HG03520 (cell line): ENCODE measurements at regions not wholly inside any gene's neighbourhood (a gene's known extent, or its start where the extent isn't known, plus 50 kb on each side); places are given as distances from the start of the nearest gene placed in this dataset.

ENCODE experiments used
- ATAC-seq: cut with Tn5 transposase; IDR thresholded peaks from one replicate; pipeline ENCODE4 v1.9.1; 2021; ENCODE audit warnings: mild to moderate bottlenecking, moderate library complexity; ENCODE audit not compliant: unreplicated experiment

GRCh38 chr14:97331526-97331925 lies 534.3 kb downstream of the VRK1 start:
- ATAC-seq, result no peak

- no peak for ATAC-seq
Observed at GRCh38 chr14:97336179-97336578, 539.0 kb downstream of the VRK1 start.

GRCh38 chr14:97336816-97337215 lies 539.6 kb downstream of the VRK1 start:
- ATAC-seq, result no peak

- no peak for ATAC-seq
Observed at GRCh38 chr14:97337267-97337666, 540.1 kb downstream of the VRK1 start.

- no peak for ATAC-seq
Observed at GRCh38 chr14:97337670-97338069, 540.5 kb downstream of the VRK1 start.

- no peak for ATAC-seq
Observed at GRCh38 chr14:97344666-97345065, 547.5 kb downstream of the VRK1 start.

- no peak for ATAC-seq
Observed at GRCh38 chr14:97346675-97347074, 549.5 kb downstream of the VRK1 start.

GRCh38 chr14:97349463-97349862 lies 552.3 kb downstream of the VRK1 start:
- ATAC-seq, result no peak

GRCh38 chr14:97349946-97350345 lies 552.8 kb downstream of the VRK1 start:
- no peak for ATAC-seq

- ATAC-seq, result no peak
Observed at GRCh38 chr14:97350415-97350814, 553.2 kb downstream of the VRK1 start.

- ATAC-seq, result no peak
Observed at GRCh38 chr14:97350894-97351731, 553.9 kb downstream of the VRK1 start.

GRCh38 chr14:97353102-97353501 lies 555.9 kb downstream of the VRK1 start:
- ATAC-seq, result no peak

- ATAC-seq, result no peak
Observed at GRCh38 chr14:97354119-97354722, 557.0 kb downstream of the VRK1 start.

GRCh38 chr14:97359341-97359740 lies 562.2 kb downstream of the VRK1 start:
- no peak for ATAC-seq

- no peak for ATAC-seq
Observed at GRCh38 chr14:97361181-97361580, 564.0 kb downstream of the VRK1 start.

- no peak for ATAC-seq
Observed at GRCh38 chr14:97361958-97362357, 564.8 kb downstream of the VRK1 start.

- ATAC-seq, result no peak
Observed at GRCh38 chr14:97366400-97366799, 569.2 kb downstream of the VRK1 start.

GRCh38 chr14:97367278-97367677 lies 570.1 kb downstream of the VRK1 start:
- no peak for ATAC-seq

- ATAC-seq, result no peak
Observed at GRCh38 chr14:97368049-97368448, 570.9 kb downstream of the VRK1 start.

GRCh38 chr14:97368900-97369564 lies 571.9 kb downstream of the VRK1 start:
- ATAC-seq, result no peak

- ATAC-seq, result no peak
Observed at GRCh38 chr14:97369901-97370300, 572.7 kb downstream of the VRK1 start.

- no peak for ATAC-seq
Observed at GRCh38 chr14:97376310-97376709, 579.1 kb downstream of the VRK1 start.
